ENCODE measurements at regions not wholly inside any gene's neighbourhood (a gene's known extent, or its start where the extent isn't known, plus 50 kb on each side); places are given as distances from the start of the nearest gene placed in this dataset.
A peak's percentile ranks its signal among the peaks of the same experiment; 100 is the strongest.

GRCh38 chr1:29584362-29584761 lies 348.0 kb downstream of the PTPRU start:
- no peak for DNase-seq (ENCODE audit: low read depth)

- DNase-seq (ENCODE audit: low read depth) = no peak
Measured at GRCh38 chr1:29583727-29584126, 347.4 kb downstream of the PTPRU start.

GRCh38 chr1:29581256-29581655 lies 344.9 kb downstream of the PTPRU start:
- DNase-seq (ENCODE audit: low read depth) = no peak

- peak; percentile 50 for DNase-seq (ENCODE audit: low read depth)
Measured at GRCh38 chr1:29579821-29580425, 343.6 kb downstream of the PTPRU start.

GRCh38 chr1:29577512-29577911 lies 341.2 kb downstream of the PTPRU start:
- DNase-seq (ENCODE audit: low read depth) = no peak

GRCh38 chr1:29576510-29576909 lies 340.2 kb downstream of the PTPRU start:
- no peak for DNase-seq (ENCODE audit: low read depth)

- no peak for DNase-seq (ENCODE audit: low read depth)
Measured at GRCh38 chr1:29575826-29576225, 339.5 kb downstream of the PTPRU start.

GRCh38 chr1:29575277-29575676 lies 339.0 kb downstream of the PTPRU start:
- no peak for DNase-seq (ENCODE audit: low read depth)

- DNase-seq (ENCODE audit: low read depth) = no peak
Measured at GRCh38 chr1:29574871-29575270, 338.5 kb downstream of the PTPRU start.

- peak; percentile 32 for DNase-seq (ENCODE audit: low read depth)
Measured at GRCh38 chr1:29569971-29570634, 333.8 kb downstream of the PTPRU start.

GRCh38 chr1:29567257-29567656 lies 330.9 kb downstream of the PTPRU start:
- DNase-seq (ENCODE audit: low read depth) = no peak

GRCh38 chr1:29565490-29565889 lies 329.2 kb downstream of the PTPRU start:
- no peak for DNase-seq (ENCODE audit: low read depth)

GRCh38 chr1:29563571-29563970 lies 327.2 kb downstream of the PTPRU start:
- DNase-seq (ENCODE audit: low read depth) = no peak

- DNase-seq (ENCODE audit: low read depth) = no peak
Measured at GRCh38 chr1:29563092-29563491, 326.8 kb downstream of the PTPRU start.

GRCh38 chr1:29559056-29559455 lies 322.7 kb downstream of the PTPRU start:
- DNase-seq (ENCODE audit: low read depth) = no peak

- DNase-seq (ENCODE audit: low read depth) = no peak
Measured at GRCh38 chr1:29557701-29558600, 321.6 kb downstream of the PTPRU start.

GRCh38 chr1:29557066-29557465 lies 320.7 kb downstream of the PTPRU start:
- DNase-seq (ENCODE audit: low read depth) = no peak

- DNase-seq (ENCODE audit: low read depth) = no peak
Measured at GRCh38 chr1:29556657-29557056, 320.3 kb downstream of the PTPRU start.

- no peak for DNase-seq (ENCODE audit: low read depth)
Measured at GRCh38 chr1:29555043-29555620, 318.8 kb downstream of the PTPRU start.

GRCh38 chr1:29554208-29554778 lies 318.0 kb downstream of the PTPRU start:
- no peak for DNase-seq (ENCODE audit: low read depth)

- no peak for DNase-seq (ENCODE audit: low read depth)
Measured at GRCh38 chr1:29551123-29551936, 315.0 kb downstream of the PTPRU start.
